Calu3 (cell line): ENCODE measurements at regions not wholly inside any gene's neighbourhood (a gene's known extent, or its start where the extent isn't known, plus 50 kb on each side); places are given as distances from the start of the nearest gene placed in this dataset.

Source experiments
- BruUV-seq: library from RNA; stranded (reverse); fragments of 400-500 nt; replicated peaks from 2 replicates; lab custom pipeline; 2021; lab: Mats Ljungman, UMichigan
- CTCF ChIA-PET: fragments of 300-600 bp; sonication (Branson Sonifier 250); formaldehyde crosslinking; loops from one replicate; lab custom pipeline; 2022; ENCODE audit warnings: antibody characterized with exemption; lab: Charles Lee
- DNase-seq: peaks from one replicate; pipeline ENCODE4 v3.0.0; 2022
- H3K27ac Mint-ChIP-seq: one replicate; pipeline ENCODE4 v1.8.0; 2022; ENCODE audit warnings: mixed read lengths; ENCODE audit not compliant: unreplicated experiment
- H3K27me3 Mint-ChIP-seq: one replicate; pipeline ENCODE4 v1.8.0; 2022; ENCODE audit warnings: mixed read lengths; ENCODE audit not compliant: unreplicated experiment
- H3K36me3 Mint-ChIP-seq: one replicate; pipeline ENCODE4 v1.8.0; 2022; ENCODE audit warnings: mild to moderate bottlenecking, moderate library complexity, mixed read lengths; ENCODE audit not compliant: insufficient read depth, unreplicated experiment
- H3K4me1 Mint-ChIP-seq: one replicate; pipeline ENCODE4 v1.8.0; 2022; ENCODE audit warnings: mild to moderate bottlenecking, low read depth, mixed read lengths; ENCODE audit not compliant: unreplicated experiment
- H3K4me3 Mint-ChIP-seq: one replicate; pipeline ENCODE4 v1.8.0; 2022; ENCODE audit warnings: mild to moderate bottlenecking, low read depth, moderate library complexity, mixed read lengths; ENCODE audit not compliant: unreplicated experiment
- H3K9me3 Mint-ChIP-seq: one replicate; pipeline ENCODE4 v1.8.0; 2022; ENCODE audit warnings: low read depth, mixed read lengths; ENCODE audit not compliant: unreplicated experiment
- intact Hi-C: fragments of 100-400 bp; cut with micrococcal nuclease; formaldehyde crosslinking; loops from one replicate; pipeline ENCODE4 v1.10.0; 2022; ENCODE audit not compliant: unreplicated experiment
- TF ChIP-seq, protein P1 (sequence below): fragments of 200-600 bp; IDR thresholded peaks from one replicate; pipeline ENCODE4 v1.8.0; 2022; ENCODE audit warnings: antibody characterized with exemption; ENCODE audit not compliant: unreplicated experiment

DNA sequence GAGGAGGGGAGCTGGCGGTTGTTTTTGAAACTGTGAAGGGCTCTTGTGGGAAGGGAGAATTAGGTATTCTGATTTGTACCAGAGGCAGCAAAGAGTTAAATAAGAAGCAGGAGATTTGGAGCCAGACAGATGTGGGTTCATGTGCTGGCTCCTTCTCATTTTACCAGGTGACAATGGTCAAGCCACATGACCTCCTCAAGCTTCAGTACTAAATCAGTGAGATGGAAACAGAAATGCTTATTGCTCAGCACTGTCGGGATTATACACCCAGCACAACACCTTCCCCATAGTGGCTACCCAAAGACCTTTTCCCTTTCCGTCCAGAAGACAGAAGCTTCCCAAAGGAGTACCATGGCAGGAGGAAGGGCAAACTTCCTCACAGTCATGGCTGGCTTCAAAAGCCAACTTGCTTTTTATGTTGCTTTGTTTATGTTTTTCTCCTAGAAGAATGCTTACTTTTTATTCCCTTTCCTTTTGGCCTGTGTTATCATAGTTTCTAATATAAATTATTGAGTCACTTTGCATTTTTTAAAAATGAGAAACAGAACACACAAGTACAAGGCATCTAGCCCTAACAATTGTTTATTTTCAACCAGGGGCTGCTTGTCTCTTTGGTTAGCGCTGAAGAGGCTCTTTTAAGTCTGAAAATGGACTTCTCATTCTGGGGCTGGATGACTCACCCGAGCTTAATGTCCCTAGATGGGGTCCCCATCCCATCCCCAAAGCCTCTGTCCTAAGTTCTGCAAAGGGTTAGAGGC, 181.5 kb upstream of the ZBED5 start:
- Mint-ChIP-seq H3K9me3 (no peaks in the 10 kb centered on the region), H3K27ac (no peak overlapping the region), H3K36me3 (no peaks in the 10 kb centered on the region), H3K4me1 (no peaks in the 10 kb centered on the region), H3K27me3 (peaks cover 77% of the 10 kb centered on the region), H3K4me3 (no peak overlapping the region)
- no peak for DNase-seq
- CTCF ChIA-PET: interaction anchor here (1.0 kb wide), 1 partner anchor 10 kb away, joined by 3 read pairs; no protein-coding TSS in a partner anchor
- TF ChIP-seq, protein P1, sequence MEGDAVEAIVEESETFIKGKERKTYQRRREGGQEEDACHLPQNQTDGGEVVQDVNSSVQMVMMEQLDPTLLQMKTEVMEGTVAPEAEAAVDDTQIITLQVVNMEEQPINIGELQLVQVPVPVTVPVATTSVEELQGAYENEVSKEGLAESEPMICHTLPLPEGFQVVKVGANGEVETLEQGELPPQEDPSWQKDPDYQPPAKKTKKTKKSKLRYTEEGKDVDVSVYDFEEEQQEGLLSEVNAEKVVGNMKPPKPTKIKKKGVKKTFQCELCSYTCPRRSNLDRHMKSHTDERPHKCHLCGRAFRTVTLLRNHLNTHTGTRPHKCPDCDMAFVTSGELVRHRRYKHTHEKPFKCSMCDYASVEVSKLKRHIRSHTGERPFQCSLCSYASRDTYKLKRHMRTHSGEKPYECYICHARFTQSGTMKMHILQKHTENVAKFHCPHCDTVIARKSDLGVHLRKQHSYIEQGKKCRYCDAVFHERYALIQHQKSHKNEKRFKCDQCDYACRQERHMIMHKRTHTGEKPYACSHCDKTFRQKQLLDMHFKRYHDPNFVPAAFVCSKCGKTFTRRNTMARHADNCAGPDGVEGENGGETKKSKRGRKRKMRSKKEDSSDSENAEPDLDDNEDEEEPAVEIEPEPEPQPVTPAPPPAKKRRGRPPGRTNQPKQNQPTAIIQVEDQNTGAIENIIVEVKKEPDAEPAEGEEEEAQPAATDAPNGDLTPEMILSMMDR: no peak
- no TSS peak for BruUV-seq
- intact Hi-C loops: loop anchor here (10.0 kb wide), 1 partner anchor 585 kb away; the partner anchor contains the start of gene GALNT18

DNA sequence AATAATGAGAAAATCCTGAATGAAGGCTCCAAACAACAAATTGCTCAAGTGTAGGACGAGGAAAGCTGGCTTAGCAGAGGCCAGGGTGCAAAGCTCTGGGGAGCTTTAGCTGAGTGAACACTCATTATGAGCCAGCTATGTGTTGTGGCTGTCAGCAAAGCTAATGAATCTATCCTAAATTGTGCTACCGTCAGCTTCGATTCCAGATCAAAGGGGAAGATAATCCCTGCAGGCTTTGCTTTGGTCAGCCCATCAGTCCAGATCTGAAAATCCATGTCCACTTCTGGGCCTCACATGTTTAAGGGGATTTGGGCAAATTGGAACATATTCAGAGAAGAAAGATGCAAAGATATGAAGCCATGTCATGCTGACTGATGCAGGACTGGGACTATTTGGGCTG, 180.9 kb upstream of the ZBED5 start:
- H3K4me1 Mint-ChIP-seq: no peaks in the 10 kb centered on the region
- intact Hi-C loops: loop anchor here (10.0 kb wide), 1 partner anchor 586 kb away; the partner anchor contains the start of gene GALNT18
- H3K27me3 Mint-ChIP-seq: peaks cover 82% of the 10 kb centered on the region
- BruUV-seq: no TSS peak
- no peak for DNase-seq
- H3K4me3 Mint-ChIP-seq: no peak overlapping the region
- H3K36me3 Mint-ChIP-seq: no peaks in the 10 kb centered on the region
- H3K27ac Mint-ChIP-seq: no peak overlapping the region
- H3K9me3 Mint-ChIP-seq: no peaks in the 10 kb centered on the region
- TF ChIP-seq, protein P1: no peak
- CTCF ChIA-PET: interaction anchor here (1.0 to 1.6 kb wide), 3 partner anchors 10 to 18 kb away, joined by 3 to 4 read pairs (median 3); no protein-coding TSS in a partner anchor

DNA sequence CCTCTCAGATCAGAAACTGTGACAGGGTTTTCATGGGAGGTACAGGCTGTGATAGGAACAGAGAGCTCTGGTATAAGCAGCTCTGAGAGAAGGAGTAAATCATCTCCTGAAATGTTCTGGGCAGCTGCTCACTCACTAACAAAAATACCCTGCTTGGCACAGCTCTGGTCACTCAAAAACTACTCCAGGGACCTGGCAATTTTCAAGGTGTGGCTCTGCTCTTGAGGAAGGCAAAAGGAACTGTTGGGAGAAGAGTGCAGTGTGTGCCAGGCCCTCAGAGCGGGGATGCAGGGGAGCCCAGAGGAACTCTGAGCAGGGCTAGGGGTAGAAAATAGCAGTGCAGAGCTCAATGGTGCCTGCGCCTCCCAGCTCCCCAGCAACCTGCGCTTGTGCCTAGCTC, 180.5 kb upstream of the ZBED5 start:
- no peak overlapping the region for H3K4me3 Mint-ChIP-seq
- H3K9me3 Mint-ChIP-seq: no peaks in the 10 kb centered on the region
- CTCF ChIA-PET: interaction anchor here (1.0 to 1.6 kb wide), 3 partner anchors 10 to 18 kb away, joined by 3 to 4 read pairs (median 3); no protein-coding TSS in a partner anchor
- BruUV-seq: no TSS peak
- intact Hi-C loops: loop anchor here (10.0 kb wide), 1 partner anchor 586 kb away; the partner anchor contains the start of gene GALNT18
- no peaks in the 10 kb centered on the region for H3K36me3 Mint-ChIP-seq
- TF ChIP-seq, protein P1: no peak
- no peak for DNase-seq
- peaks cover 78% of the 10 kb centered on the region for H3K27me3 Mint-ChIP-seq
- no peak overlapping the region for H3K27ac Mint-ChIP-seq
- no peaks in the 10 kb centered on the region for H3K4me1 Mint-ChIP-seq

DNA sequence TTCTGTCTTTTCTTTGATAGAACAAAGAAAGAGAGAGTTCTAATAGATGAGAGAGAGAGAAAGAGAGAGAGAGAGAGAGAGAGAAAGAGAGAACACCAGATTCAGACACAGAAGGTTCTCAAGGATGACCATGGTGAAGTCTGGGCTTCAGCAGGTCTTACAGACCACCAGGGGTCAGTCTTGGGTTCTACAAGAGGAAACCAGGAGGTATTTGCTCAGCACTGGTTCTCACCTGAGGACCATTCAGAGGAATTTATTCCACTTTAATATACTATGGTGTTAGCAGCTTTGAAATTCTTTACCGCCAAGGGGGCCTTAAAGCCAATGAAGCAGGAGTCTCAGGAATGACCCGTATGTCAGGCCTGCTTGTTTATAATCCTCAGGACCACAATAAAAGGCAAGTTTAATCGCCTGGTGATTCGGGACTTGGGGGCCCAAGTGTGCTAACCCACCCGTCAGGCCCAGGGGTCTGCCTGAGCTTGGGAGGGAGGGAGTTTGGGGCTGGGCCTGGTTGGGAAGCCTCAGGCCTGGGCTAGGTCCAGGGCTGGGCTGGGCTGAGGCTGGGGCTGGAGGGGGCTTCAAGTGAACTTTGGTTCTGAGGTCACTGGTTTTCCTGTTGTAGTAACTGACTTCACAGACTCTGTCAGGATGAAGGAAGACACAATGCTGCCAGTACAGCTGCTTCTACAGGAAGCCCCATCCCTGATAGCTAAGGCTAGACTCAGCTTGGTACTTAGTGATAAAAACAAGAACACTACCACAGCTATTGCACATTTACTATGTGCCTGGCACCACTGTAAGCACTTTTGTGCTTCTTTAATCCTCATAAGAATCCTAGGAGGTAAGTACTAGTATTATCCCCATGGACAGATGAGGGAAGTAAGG, 179.2 kb upstream of the ZBED5 start:
- no peaks in the 10 kb centered on the region for H3K4me1 Mint-ChIP-seq
- no peak overlapping the region for H3K27ac Mint-ChIP-seq
- CTCF ChIA-PET: interaction anchor here (1.2 to 1.6 kb wide), 2 partner anchors 16 to 298 kb away, joined by 3 read pairs; no protein-coding TSS in a partner anchor
- TF ChIP-seq, protein P1: peak; percentile 47
- no TSS peak for BruUV-seq
- H3K27me3 Mint-ChIP-seq: peaks cover 77% of the 10 kb centered on the region
- DNase-seq: peak; percentile 52
- intact Hi-C loops: loop anchor here (2.0 to 10.0 kb wide), 2 partner anchors 230 to 588 kb away; partner anchors contain the start of gene GALNT18
- H3K4me3 Mint-ChIP-seq: no peak overlapping the region
- H3K36me3 Mint-ChIP-seq: no peaks in the 10 kb centered on the region
- no peaks in the 10 kb centered on the region for H3K9me3 Mint-ChIP-seq
